NT2/D1 (cell line): ENCODE measurements at regions not wholly inside any gene's neighbourhood (a gene's known extent, or its start where the extent isn't known, plus 50 kb on each side); places are given as distances from the start of the nearest gene placed in this dataset.

Experiments
- SUZ12 ChIP-seq: IDR thresholded peaks from 2 replicates; pipeline ENCODE4 v1.6.1; 2011; ENCODE audit not compliant: insufficient read length, insufficient read depth; ENCODE audit errors: extremely low read depth
- YY1 ChIP-seq: IDR thresholded peaks from 2 replicates; pipeline ENCODE4 v1.6.1; 2011; ENCODE audit not compliant: insufficient read length, insufficient read depth
- ZNF274 ChIP-seq: IDR thresholded peaks from 2 replicates; pipeline ENCODE4 v1.6.1; 2011; ENCODE audit warnings: mild to moderate bottlenecking, low read depth, low read length

GRCh38 chr4:186451982-186452381, 103.4 kb downstream of the MTNR1A start:
- TF ChIP-seq YY1: no peak
- no peak for TF ChIP-seq ZNF274
- no peak for TF ChIP-seq SUZ12
